HG03064 (cell line): ENCODE measurements at regions not wholly inside any gene's neighbourhood (a gene's known extent, or its start where the extent isn't known, plus 50 kb on each side); places are given as distances from the start of the nearest gene placed in this dataset.
"Not testable (repeated sequence)": the region's sequence is repeated elsewhere in the genome, so short reads cannot be mapped to it uniquely, and the experiment has no call there.

Source experiments
- ATAC-seq: cut with Tn5 transposase; IDR thresholded peaks from one replicate; pipeline ENCODE4 v1.9.1; 2021; ENCODE audit warnings: low read depth; ENCODE audit not compliant: unreplicated experiment

DNA sequence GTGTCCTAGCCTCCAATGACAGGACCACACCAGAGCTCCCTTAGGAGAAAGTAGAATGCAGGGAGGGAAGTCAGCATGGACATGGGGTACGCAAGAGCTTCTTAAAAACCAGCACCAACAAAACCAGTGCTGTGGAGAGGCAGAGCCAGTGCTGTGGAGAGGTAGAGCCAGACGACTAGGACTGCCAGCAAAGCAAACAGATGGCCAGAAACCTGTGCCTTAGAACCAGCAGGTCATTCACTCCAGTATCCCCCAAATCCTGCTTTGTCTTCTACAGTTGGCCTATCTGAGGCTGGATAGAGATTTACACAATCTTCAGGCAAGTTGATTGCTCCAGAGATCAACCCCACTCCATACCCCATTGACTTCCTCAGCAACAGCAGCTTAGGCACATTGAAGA, 459.9 kb upstream of the CAMK1G start:
- ATAC-seq, result no peak

- ATAC-seq, result not testable (repeated sequence)
Observed at GRCh38 chr1:209129091-209129490, 454.4 kb upstream of the CAMK1G start.

- ATAC-seq, result no peak
Observed at GRCh38 chr1:209130886-209131285, 452.6 kb upstream of the CAMK1G start.

DNA sequence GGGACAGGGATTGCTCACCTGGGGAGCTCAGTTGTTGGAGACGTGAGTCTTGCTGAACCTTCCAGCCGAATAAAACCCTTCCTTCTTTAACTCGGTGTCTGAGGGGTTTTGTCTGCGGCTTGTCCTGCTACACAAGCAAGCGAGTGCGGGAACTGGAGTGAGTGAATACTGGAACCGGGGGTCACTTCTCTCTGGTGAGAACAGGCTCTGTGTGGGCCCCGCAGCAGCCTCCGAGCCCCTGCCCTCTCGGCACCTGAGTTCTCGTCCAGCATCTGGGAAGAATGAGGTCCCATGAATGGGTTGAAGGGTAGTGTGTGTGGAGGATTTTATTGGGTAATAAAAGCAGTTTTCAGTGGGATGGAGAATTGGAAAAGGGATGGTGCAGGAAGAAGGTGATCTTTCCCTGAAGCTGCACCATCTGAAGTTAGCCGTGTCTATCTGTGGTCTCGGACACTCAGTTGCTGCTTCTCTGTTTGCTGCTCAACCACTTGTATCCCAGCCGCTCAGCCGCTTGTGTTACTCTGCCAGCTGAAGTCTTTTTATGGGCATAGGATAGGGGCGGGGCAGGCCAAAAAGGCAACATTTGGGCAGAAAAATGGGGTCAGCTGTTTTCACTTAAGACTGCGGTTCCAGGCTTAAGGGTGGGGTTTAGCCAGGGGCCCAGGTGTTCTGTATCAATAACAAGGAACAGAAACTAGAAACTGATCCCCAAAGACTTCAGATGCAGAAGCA, 450.6 kb upstream of the CAMK1G start:
- ATAC-seq, result no peak

DNA sequence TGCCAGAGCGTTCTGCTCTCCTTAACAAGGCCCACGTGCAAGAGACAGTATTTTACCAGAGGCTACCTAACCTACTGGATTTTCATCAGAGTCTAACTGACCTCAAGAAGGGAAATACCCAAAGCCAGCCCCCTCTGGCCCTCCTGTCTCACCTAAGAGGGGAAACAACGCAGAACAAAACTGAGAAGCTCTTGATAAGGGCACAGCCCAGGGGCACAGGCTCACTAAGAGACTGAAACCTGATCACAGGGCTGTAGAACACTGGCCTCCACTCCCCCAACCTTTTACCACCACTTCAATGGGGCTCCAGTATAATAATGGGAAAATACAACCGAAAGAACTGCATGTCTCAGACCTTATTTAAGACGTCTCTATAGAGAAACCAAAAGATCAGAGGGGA, 449.5 kb upstream of the CAMK1G start:
- no peak for ATAC-seq

DNA sequence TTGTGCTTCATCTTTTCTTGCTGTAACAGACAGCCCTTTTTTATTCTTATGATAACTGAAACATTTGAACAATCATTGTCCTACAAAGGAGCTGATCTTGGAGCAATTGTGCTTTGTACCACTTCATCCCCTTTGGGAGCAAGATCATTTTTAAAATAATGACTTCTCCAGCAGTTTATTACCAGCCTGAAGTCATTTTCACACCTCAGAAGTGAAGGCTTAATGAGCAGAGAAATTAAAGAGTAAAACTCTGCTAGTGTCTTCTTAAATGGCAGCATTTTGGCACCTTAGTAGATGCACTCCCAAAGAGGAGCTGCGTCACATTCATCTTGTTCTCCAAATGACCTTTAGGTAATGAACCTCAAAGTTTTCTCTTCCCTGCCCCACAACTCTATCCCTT, 439.6 kb upstream of the CAMK1G start:
- no peak for ATAC-seq

- no peak for ATAC-seq
Observed at GRCh38 chr1:209150114-209150513, 433.4 kb upstream of the CAMK1G start.

DNA sequence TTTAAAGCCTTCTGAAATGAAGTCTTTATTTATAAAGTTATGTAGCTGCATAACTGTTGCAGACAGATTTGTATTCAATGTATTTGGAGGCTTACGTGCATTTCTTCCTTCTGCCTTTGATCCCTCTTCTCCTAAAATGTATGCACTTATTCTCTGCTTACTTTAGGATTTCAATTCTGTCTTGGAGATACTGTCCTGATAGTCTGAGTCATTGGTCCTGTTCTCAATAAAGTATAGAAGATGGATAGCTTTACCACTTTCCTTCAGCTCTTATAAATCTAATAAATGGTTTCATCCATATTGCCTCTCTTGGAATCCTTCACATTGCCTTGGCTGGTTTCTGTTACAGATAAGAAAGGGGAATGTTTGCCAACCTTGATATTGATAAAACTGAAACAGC, 430.1 kb upstream of the CAMK1G start:
- no peak for ATAC-seq

DNA sequence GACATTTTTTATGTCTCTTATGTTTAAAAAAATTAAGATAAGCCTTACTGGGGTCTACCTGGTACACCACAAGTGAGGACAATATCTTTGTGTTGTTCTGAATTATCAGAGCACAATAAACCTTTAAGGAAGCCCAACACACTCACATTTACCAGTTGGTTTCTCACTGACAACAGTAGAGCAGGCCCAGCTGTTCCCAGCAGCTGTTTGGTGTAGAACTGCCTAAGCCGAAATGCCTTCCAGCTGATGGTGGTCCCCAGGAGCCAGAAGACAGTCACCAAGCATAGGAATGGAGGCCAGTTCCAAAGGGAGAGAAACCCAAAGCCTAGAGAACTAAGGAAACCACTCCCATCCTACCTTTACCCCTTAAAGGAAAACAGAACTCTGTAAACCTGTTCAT, 428.6 kb upstream of the CAMK1G start:
- ATAC-seq, result no peak

- ATAC-seq, result no peak
Observed at GRCh38 chr1:209155546-209155945, 428.0 kb upstream of the CAMK1G start.

- ATAC-seq, result no peak
Observed at GRCh38 chr1:209156991-209157390, 426.5 kb upstream of the CAMK1G start.

- no peak for ATAC-seq
Observed at GRCh38 chr1:209157546-209158249, 425.8 kb upstream of the CAMK1G start.

GRCh38 chr1:209158851-209159250, 424.7 kb upstream of the CAMK1G start:
- ATAC-seq, result no peak

GRCh38 chr1:209160230-209160629, 423.3 kb upstream of the CAMK1G start:
- ATAC-seq, result no peak

GRCh38 chr1:209162651-209163050, 420.9 kb upstream of the CAMK1G start:
- ATAC-seq, result no peak

GRCh38 chr1:209168204-209168603, 415.3 kb upstream of the CAMK1G start:
- ATAC-seq, result no peak

DNA sequence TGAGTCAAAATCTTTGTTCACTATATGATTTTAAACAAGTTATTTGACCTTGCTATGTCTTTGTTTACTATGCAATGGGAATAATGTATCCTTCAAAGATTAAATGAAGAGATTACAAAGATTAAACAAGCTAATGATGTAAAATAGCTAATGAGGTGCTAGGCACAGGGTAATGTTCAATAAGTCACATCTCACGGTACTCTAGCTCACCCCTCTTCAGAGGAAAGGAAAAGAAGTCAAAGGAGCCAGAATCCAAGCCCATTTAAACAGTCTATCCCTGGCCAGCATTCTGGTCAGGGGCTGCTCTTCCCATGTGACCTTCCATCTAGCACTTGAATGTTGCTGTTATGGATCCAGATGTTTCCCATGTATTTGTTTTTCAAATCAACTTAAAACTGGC, 412.4 kb upstream of the CAMK1G start:
- no peak for ATAC-seq

DNA sequence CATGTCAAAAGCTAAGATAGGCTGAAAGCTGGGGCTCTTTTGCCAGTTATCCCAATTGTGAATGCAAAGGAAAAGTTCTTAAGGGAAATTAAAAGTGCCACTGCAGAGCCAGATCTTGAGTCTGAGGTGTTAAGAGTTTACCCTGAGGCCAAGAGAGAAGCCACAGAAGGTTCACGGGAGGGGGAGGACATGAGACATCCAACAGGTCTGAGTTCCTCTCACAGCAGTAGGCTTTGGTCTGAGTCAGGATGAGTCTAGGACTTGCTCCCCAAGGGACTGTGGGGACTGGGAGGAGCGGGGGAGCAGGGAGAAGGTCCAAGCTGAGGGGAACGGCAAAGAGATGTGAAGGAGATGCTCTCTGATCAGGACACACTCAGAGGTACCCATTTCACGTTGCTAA, 411.2 kb upstream of the CAMK1G start:
- ATAC-seq, result no peak

- not testable (repeated sequence) for ATAC-seq
Observed at GRCh38 chr1:209172792-209173542, 410.5 kb upstream of the CAMK1G start.

DNA sequence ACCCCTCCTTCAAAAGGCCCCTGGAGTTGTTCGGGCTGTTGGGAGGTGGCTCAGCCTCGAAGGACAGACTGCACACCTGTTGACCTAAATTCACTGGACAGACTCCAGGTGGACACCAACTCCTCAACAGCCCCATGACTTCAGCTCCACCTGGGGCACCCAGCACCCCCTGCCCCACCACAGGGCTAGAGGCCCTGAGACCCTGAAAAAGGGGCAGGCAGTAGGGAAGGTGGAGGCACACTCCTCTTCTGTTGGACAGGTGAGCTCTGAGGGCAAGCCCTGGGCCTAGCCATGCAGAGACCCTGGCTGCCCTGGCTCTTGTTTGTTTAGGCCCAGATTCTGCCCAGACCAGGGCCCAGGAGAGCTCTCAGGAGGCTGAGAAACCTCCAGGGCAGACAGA, 409.7 kb upstream of the CAMK1G start:
- ATAC-seq, result not testable (repeated sequence)

DNA sequence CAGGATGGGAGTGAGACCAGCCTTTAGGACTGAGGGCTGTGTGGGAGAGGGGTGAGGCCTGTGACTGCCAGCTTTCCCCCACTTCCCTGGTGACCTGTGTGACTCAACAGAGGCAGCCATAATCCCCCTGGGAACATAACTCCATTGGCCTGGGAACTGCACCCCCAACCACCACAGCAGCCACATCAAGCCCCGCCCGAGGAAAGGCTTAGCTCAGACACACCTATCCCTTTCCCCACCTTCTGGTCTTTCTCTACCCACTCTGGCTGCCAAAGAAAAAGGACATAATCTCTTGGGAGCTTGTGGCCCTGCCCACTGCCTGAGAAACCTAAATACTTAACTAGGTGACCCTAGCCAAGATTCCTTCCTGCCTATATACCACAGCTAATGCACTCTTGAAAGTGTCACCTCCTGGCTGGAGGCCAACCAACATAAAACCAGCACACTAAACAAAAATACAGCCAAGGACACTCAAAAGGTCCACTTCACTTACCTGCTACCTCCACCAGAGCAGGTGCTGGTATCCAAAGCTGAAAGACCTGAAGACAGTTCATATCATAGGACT, 406.6 kb upstream of the CAMK1G start:
- no peak for ATAC-seq
